Putamen (tissue), 1 donor: ENCODE measurements at regions not wholly inside any gene's neighbourhood (a gene's known extent, or its start where the extent isn't known, plus 50 kb on each side); places are given as distances from the start of the nearest gene placed in this dataset.
A peak's percentile ranks its signal among the peaks of the same experiment; 100 is the strongest.

Source experiments
- DNase-seq: peaks from one replicate; pipeline ENCODE4 v3.0.0-alpha.2; 2016; ENCODE audit warnings: low spot score

GRCh38 chr4:124321364-124321763 is 391.2 kb downstream of the ANKRD50 start:
- no peak for DNase-seq

- peak; percentile 22 for DNase-seq
Measured at GRCh38 chr4:124322234-124323065, 390.1 kb downstream of the ANKRD50 start.

- no peak for DNase-seq
Measured at GRCh38 chr4:124325690-124326089, 386.8 kb downstream of the ANKRD50 start.

- DNase-seq = no peak
Measured at GRCh38 chr4:124329134-124329533, 383.4 kb downstream of the ANKRD50 start.

GRCh38 chr4:124330045-124330444 is 382.5 kb downstream of the ANKRD50 start:
- DNase-seq = no peak

DNA sequence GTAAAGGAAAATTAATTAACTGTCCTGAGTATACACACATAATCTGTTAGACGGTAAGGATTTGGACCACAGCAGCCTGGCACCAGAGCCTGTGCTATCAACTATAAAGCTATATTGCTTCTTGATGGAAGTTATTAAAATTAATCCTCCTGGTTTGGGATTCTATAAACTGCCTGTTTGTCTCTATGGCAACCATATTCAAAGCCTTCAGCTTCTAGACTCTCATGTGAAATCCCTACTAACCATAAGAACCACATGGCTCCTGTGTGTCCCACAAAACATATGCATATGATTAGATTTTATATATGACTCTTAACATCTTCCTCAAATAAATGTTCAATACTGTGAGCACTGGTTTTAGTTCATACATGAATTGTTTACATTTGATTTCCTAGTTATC is 380.8 kb downstream of the ANKRD50 start:
- no peak for DNase-seq

DNA sequence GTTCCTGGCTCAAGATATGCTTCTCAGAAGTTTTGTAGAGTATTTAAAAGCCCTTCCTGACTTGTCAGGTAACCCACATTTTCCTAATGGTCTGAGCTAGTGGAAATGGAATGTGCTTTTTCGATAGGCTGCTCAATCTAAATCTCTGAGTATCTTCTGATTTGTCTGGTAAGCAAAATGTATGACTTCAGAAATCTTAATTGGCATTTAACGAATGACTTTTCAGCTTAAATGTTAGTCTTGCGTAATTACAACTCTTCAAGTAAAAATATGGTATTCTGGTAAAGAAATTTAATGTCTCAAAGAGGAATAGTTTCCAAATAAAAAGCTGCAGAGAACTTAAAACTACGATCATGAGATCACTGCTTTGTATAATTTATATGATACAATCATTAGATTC is 379.1 kb downstream of the ANKRD50 start:
- no peak for DNase-seq

DNA sequence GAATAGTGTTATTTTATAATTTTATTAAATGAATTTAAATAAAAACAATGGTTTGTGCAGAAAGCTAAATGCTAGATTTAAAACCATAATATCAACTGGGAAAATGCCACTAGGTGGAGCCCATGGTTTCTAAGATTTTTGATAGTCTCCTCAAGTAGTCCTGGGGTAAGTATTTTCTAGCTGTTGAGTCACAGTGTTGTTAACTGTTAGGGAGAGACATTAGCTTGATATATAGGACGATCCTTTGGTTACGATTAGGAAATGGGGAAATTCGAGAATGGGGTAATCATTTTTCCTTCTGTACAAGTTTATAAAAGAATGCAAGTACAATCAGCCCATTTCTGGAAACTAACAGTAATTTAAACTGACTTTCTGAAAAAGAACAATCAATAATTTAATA is 378.4 kb downstream of the ANKRD50 start:
- peak; percentile 23 for DNase-seq

GRCh38 chr4:124337874-124338273 is 374.7 kb downstream of the ANKRD50 start:
- DNase-seq = no peak

- DNase-seq = no peak
Measured at GRCh38 chr4:124343661-124344171, 368.8 kb downstream of the ANKRD50 start.

GRCh38 chr4:124372916-124373315 is 339.6 kb downstream of the ANKRD50 start:
- no peak for DNase-seq

DNA sequence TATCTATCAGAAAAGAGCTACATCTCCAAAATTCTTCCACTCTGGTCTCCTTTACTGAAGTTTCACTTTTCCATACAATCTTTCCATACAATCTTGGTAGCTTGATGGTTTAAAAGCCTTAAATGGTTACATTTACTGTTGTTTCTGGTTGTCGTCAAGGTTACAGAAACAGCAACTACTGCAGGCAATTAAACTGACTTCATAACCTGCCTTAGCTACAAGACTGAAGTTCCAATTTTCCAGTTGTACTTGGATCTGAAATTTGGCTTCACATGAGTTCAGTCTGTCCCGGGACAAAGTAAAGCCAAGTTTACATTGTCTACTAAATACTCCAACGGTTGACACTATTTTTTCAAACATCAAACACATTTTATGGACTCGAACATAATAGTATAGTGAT is 326.4 kb downstream of the ANKRD50 start:
- DNase-seq = no peak

DNA sequence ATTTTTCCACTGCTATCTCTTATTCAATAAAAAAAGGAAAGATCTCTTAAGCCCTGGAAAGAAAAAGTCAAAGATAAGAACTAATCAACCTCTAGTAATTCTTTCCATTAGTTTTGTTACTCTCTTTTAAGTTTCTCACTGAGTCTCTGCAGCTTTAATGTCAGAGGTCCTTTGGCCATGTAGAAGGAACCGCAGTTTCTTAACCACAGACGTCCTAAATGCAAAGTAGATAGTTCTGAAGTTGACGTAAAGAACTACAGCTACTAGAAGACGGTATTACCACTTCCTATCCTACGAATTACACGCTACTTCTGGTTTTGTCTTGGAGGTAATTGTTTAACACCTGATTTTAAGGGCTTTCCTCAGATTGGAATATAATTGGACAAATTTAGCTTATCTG is 325.9 kb downstream of the ANKRD50 start:
- no peak for DNase-seq

- DNase-seq = no peak
Measured at GRCh38 chr4:124389591-124389990, 322.9 kb downstream of the ANKRD50 start.

- no peak for DNase-seq
Measured at GRCh38 chr4:124390861-124391260, 321.7 kb downstream of the ANKRD50 start.

DNA sequence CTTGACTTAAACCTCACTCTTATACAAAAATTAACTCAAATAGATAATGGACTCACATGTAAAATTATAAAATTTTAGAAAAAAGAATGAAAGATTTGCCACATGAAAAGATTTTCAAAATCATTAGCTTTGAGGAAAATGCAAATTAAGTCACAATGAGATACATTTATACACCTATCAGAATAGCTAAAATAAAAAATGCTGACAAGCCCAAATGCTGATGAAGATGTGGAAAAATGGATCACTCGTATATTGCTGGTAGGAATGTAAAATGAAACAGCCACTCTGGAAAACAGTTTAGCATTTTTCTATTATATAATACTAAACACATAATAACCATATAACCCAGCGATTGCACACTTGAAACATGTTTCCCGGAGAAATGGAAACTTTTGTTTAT is 316.2 kb downstream of the ANKRD50 start:
- DNase-seq = no peak

DNA sequence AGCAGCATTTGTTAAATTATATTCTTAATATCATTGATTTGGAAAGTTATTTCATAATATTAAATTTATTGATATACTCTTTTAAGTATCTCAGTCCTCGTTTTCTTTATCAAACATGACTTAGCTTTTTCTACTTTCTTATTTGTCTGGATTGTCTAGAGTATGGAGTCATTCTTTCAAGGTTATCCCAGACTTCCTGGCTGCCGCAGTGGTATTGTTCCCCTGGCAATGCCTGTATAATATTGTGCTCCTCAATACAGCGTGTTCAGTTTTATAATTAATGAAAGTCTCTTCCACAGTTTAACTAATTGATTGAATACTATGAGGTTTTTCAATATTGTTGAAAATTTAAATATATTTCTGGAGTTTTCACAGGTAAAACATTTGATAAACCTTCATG is 310.9 kb downstream of the ANKRD50 start:
- no peak for DNase-seq

DNA sequence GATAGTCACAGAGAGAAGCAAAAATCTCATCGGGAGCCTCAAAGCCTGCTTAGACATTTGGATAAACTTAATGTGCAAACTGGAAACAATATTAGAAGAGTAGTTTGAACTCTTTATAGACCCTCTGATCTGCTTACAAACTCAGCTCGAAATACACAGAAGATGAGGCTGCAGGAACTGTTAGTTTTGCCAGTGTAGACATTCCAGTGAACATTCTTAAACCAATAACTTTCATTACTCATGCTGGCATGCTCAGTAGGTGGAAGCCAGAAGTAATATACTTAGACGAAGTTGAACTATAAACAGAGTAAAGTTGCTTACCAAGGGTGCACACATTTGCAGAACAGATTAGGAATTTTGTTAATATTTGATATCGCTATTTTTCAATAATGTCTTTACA is 303.5 kb downstream of the ANKRD50 start:
- DNase-seq = no peak

- DNase-seq = no peak
Measured at GRCh38 chr4:124414276-124415040, 298.1 kb downstream of the ANKRD50 start.

GRCh38 chr4:124415146-124415545 is 297.4 kb downstream of the ANKRD50 start:
- no peak for DNase-seq

GRCh38 chr4:124417371-124417770 is 295.2 kb downstream of the ANKRD50 start:
- no peak for DNase-seq

- no peak for DNase-seq
Measured at GRCh38 chr4:124420166-124420695, 292.3 kb downstream of the ANKRD50 start.

DNA sequence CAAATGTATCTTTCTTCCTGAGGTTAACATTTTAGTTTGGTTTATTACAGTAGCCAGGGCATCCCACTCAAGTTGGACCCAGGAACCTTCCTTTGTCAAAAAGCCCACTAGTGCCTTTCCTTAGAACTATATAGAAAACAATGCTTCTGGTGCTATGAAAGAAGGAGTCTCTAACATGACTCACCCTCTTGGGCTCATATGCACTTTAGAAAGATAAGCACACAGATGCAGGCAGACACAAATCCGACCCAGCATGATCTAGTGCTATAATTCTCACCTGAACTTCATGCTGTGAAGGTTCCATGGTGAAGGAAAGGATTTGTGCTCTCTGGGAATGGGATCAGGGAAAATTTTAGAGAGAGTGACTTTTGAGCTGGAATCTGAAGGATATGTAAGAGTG is 289.4 kb downstream of the ANKRD50 start:
- DNase-seq = no peak
